ENCODE measurements at regions not wholly inside any gene's neighbourhood (a gene's known extent, or its start where the extent isn't known, plus 50 kb on each side); places are given as distances from the start of the nearest gene placed in this dataset.
"Not testable (repeated sequence)": the region's sequence is repeated elsewhere in the genome, so short reads cannot be mapped to it uniquely, and the experiment has no call there.

DNA sequence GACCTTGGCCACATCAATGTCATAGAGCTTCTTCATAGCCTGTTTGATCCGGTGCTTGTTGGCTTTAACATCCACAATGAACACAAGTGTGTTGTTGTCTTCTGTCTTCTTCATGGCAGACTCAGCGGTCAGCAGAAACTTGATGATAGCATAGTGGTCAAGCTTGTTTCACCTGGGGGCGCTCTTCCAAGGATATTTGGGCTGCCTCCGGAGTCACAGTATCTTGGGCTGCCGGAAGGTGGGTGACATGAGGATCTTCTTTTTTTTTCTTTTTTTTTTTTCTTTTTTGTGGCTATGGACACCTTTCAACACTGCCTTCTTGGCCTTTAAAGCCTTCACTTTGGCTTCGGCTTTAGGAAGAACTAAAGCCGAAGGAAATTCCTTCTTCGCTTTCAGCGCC lies 244.6 kb downstream of the GJA1 start:
- H3K4me3 Mint-ChIP-seq: no peak overlapping the region
- no peaks in the 10 kb centered on the region for H3K27me3 Mint-ChIP-seq
- H3K27ac Mint-ChIP-seq: no peak overlapping the region
- H3K36me3 Mint-ChIP-seq: peaks cover 4% of the 10 kb centered on the region
- no peak for DNase-seq (ENCODE audit: low spot score)
- peaks cover 16% of the 10 kb centered on the region for H3K9me3 Mint-ChIP-seq
- no peak for ATAC-seq
- no peaks in the 10 kb centered on the region for H3K4me1 Mint-ChIP-seq (ENCODE audit: low read depth in 2 of 2)

DNA sequence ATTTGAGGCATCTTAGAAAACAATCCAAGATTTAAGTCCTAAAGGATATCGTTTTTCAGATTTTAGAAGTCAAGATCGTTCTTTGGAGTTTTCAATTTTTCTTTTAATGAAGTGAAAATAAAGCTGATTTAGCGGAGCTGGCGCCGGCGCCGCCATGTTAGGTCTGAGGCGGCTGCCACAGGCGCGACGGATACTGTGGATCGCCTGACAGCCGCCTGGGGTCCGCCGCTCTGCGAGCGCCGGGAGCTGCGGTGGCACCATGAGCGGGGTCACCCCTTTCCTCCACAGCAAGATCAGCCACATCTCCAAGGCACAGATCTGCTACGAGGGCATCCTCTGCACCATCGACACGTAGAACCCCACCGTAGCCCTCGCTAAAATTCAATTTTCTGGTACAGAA lies 247.2 kb downstream of the GJA1 start:
- H3K27ac Mint-ChIP-seq: no peak overlapping the region
- no peaks in the 10 kb centered on the region for H3K27me3 Mint-ChIP-seq
- ATAC-seq (no peak), DNase-seq (ENCODE audit: low spot score) (no peak)
- H3K4me3 Mint-ChIP-seq: no peak overlapping the region
- peaks cover 4% of the 10 kb centered on the region for H3K36me3 Mint-ChIP-seq
- no peaks in the 10 kb centered on the region for H3K4me1 Mint-ChIP-seq (ENCODE audit: low read depth in 2 of 2)
- H3K9me3 Mint-ChIP-seq: peaks cover 16% of the 10 kb centered on the region

DNA sequence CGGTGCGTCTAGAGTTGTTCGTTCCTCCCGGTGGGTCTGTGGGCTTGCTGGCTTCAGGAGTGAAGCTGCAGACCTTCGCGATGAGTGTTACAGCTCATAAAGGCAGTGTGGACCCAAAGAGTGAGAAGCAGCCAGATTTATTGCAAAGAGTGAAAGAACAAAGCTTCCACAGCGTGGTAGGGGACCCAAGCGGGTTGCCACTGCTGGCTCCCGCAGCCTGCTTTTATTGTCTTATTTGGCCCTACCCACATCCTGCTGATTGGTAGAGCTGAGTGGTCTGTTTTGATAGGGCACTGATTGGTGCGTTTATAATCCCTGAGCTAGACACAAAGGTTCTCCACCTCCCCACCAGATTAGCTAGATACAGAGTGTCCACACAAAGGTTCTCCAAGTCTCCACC lies 250.4 kb downstream of the GJA1 start:
- H3K9me3 Mint-ChIP-seq: peaks cover 20% of the 10 kb centered on the region
- not testable (repeated sequence) for DNase-seq (ENCODE audit: low spot score); H3K27ac Mint-ChIP-seq; ATAC-seq; H3K27me3 Mint-ChIP-seq; H3K4me1 Mint-ChIP-seq (ENCODE audit: low read depth in 2 of 2); H3K4me3 Mint-ChIP-seq; H3K36me3 Mint-ChIP-seq

DNA sequence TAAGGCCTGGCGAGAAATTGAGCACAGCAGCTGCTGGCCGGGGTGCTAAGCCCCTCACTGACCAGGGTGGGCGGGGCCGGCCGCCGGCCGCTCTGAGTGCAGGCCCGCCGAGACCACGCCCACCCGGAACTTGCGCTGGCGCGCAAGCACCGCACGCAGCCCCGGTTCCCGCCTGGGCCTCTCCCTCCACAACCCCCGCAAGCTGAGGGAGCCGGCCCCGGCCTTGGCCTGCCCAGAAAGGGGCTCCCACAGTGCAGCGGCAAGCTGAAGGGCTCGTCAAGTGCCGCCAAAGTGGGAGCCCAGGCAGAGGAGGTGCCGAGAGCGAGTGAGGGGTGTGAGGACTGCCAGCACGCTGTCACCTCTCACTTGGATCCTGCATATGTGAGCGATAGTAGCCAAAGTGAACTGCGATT lies 251.2 kb downstream of the GJA1 start:
- ATAC-seq (peak in 1 of 2 donors; percentile 62), DNase-seq (ENCODE audit: low spot score) (no peak)
- no peaks in the 10 kb centered on the region for H3K4me1 Mint-ChIP-seq (ENCODE audit: low read depth in 2 of 2)
- H3K9me3 Mint-ChIP-seq: peaks cover 16% of the 10 kb centered on the region
- no peak overlapping the region for H3K4me3 Mint-ChIP-seq
- peaks cover 4% of the 10 kb centered on the region for H3K36me3 Mint-ChIP-seq
- H3K27me3 Mint-ChIP-seq: no peaks in the 10 kb centered on the region
- no peak overlapping the region for H3K27ac Mint-ChIP-seq

GRCh38 chr6:121688974-121689373 lies 253.5 kb downstream of the GJA1 start:
- ATAC-seq: no peak
- no peaks in the 10 kb centered on the region for H3K27me3 Mint-ChIP-seq
- H3K27ac Mint-ChIP-seq: no peak overlapping the region
- H3K4me3 Mint-ChIP-seq: no peak overlapping the region
- H3K4me1 Mint-ChIP-seq (ENCODE audit: low read depth in 2 of 2): no peaks in the 10 kb centered on the region
- no peaks in the 10 kb centered on the region for H3K36me3 Mint-ChIP-seq
- no peak for DNase-seq (ENCODE audit: low spot score)
- H3K9me3 Mint-ChIP-seq: peaks cover 7% of the 10 kb centered on the region

DNA sequence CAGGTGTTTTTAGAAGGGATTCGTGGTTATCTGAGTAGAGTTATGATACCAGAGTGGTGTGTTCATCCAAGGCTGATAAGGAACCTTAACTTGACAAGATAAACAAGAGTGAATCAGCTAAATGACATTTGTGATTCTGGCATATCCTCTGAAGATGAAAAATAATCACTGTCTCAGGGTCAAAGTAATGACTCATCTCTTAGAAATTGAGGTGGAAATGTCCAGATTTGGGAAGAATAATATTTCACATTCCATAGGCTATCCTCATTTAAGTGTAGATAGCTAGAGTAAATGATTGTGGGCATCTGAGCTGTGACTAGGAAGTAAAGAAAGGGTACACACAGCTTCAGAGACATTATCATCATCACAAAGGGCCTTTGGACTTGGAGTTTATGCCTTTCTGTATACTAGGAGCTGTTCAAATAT lies 255.7 kb downstream of the GJA1 start:
- Mint-ChIP-seq H3K27ac (no peak overlapping the region), H3K9me3 (peaks cover 7% of the 10 kb centered on the region), H3K4me3 (no peak overlapping the region), H3K36me3 (no peaks in the 10 kb centered on the region), H3K4me1 (ENCODE audit: low read depth in 2 of 2) (no peaks in the 10 kb centered on the region), H3K27me3 (no peaks in the 10 kb centered on the region)
- ATAC-seq: no peak
- DNase-seq (ENCODE audit: low spot score): no peak

DNA sequence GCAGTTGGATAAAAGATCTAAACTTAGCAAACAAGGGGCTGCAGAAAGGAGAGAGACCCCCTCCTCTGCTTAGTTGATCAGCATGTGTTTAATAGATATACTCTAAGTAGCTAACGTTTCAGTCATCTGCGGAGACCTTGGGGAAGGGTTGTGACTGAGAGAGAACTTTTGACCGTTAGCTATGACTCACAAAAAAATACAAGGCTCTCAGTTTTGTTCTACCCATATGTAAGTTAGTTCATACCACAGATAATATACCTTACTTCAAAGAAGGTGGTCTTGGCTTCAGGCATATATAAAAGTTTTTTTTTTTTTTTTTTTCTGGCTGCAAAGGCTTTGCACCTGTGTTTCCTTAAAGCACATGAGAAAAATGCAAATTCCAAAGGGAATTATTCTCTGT lies 258.9 kb downstream of the GJA1 start:
- no peak overlapping the region for H3K27ac Mint-ChIP-seq
- H3K9me3 Mint-ChIP-seq: peaks cover 10% of the 10 kb centered on the region
- ATAC-seq: no peak
- DNase-seq (ENCODE audit: low spot score): no peak
- no peak overlapping the region for H3K4me3 Mint-ChIP-seq
- H3K4me1 Mint-ChIP-seq (ENCODE audit: low read depth in 2 of 2): no peaks in the 10 kb centered on the region
- no peaks in the 10 kb centered on the region for H3K36me3 Mint-ChIP-seq
- no peaks in the 10 kb centered on the region for H3K27me3 Mint-ChIP-seq

GRCh38 chr6:121694801-121695251 lies 259.4 kb downstream of the GJA1 start:
- H3K9me3 Mint-ChIP-seq: peaks cover 10% of the 10 kb centered on the region
- no peaks in the 10 kb centered on the region for H3K36me3 Mint-ChIP-seq
- no peak overlapping the region for H3K4me3 Mint-ChIP-seq
- no peak overlapping the region for H3K27ac Mint-ChIP-seq
- no peaks in the 10 kb centered on the region for H3K27me3 Mint-ChIP-seq
- H3K4me1 Mint-ChIP-seq (ENCODE audit: low read depth in 2 of 2): no peaks in the 10 kb centered on the region
- no peak for ATAC-seq
- DNase-seq (ENCODE audit: low spot score): no peak

DNA sequence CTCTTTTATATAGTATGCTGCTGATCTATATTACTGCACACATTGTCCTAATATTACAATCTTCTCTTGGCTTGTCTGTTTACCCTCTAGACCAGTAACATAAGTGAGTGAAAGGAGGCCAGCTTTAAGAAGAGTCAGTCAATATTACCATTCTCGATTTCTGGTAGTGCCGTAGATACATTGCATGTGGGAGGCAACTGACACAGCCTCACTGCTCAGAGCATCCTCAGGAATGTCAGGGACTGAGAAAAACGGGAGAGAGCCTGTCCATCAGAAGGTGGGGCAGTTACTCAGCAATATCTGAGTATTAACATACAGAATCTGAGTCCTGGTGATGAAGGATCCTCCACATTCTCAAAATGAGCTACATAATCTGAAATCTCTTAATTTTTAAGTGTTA lies 259.9 kb downstream of the GJA1 start:
- Mint-ChIP-seq H3K27ac (no peak overlapping the region), H3K4me3 (no peak overlapping the region), H3K9me3 (peaks cover 9% of the 10 kb centered on the region), H3K36me3 (no peaks in the 10 kb centered on the region), H3K27me3 (no peaks in the 10 kb centered on the region), H3K4me1 (ENCODE audit: low read depth in 2 of 2) (no peaks in the 10 kb centered on the region)
- no peak for DNase-seq (ENCODE audit: low spot score)
- no peak for ATAC-seq

DNA sequence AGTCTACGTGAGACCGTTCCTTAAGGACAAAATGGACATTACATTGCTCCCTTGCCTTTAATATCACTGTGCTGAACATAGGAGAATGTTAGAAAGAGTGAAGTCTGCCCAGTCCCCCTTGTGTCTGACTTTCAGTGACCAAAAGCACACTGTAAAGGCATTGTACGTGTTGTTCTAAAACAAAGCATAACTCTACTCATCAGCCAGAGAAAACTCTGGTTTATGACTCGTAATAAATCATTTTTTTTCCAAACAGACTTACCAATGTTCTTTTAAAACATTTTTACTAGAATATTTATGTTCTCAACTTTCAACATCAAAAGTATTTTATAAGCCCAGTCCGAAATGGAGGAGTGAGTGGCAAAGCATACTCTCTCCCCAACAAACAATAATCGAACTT lies 262.5 kb downstream of the GJA1 start:
- no peak for DNase-seq (ENCODE audit: low spot score)
- ATAC-seq: no peak
- Mint-ChIP-seq H3K4me3 (no peak overlapping the region), H3K27me3 (no peaks in the 10 kb centered on the region), H3K9me3 (peaks cover 10% of the 10 kb centered on the region), H3K4me1 (ENCODE audit: low read depth in 2 of 2) (no peaks in the 10 kb centered on the region), H3K36me3 (no peaks in the 10 kb centered on the region), H3K27ac (no peak overlapping the region)

- H3K27me3 Mint-ChIP-seq: no peaks in the 10 kb centered on the region
- no peak overlapping the region for H3K4me3 Mint-ChIP-seq
- no peaks in the 10 kb centered on the region for H3K36me3 Mint-ChIP-seq
- no peak overlapping the region for H3K27ac Mint-ChIP-seq
- H3K4me1 Mint-ChIP-seq (ENCODE audit: low read depth in 2 of 2): no peaks in the 10 kb centered on the region
- peaks cover 7% of the 10 kb centered on the region for H3K9me3 Mint-ChIP-seq
- DNase-seq (ENCODE audit: low spot score) (no peak), ATAC-seq (no peak)
Observed at GRCh38 chr6:121698617-121699016, 263.2 kb downstream of the GJA1 start.

DNA sequence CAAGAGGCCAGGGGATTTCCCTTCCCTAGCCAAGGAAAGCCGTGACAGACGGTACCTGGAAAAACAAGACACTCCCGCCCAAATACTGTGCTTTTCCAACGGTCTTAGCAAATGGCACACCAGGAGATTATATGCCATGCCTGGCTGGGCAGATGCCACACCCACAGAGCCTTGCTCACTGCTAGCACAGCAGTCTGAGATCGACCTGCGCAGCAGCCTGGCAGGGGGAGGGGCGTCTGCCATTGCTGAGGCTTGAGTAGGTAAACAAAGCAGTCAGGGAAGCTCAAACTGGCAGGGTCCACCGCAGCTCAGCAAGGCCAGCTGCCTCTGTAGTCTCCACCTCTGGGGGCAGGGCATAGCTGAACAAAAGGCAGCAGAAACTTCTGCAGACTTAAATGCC lies 267.7 kb downstream of the GJA1 start:
- not testable (repeated sequence) for H3K27me3 Mint-ChIP-seq; H3K4me1 Mint-ChIP-seq (ENCODE audit: low read depth in 2 of 2); ATAC-seq; H3K36me3 Mint-ChIP-seq; DNase-seq (ENCODE audit: low spot score); H3K4me3 Mint-ChIP-seq; H3K27ac Mint-ChIP-seq
- H3K9me3 Mint-ChIP-seq: peaks cover 27% of the 10 kb centered on the region

DNA sequence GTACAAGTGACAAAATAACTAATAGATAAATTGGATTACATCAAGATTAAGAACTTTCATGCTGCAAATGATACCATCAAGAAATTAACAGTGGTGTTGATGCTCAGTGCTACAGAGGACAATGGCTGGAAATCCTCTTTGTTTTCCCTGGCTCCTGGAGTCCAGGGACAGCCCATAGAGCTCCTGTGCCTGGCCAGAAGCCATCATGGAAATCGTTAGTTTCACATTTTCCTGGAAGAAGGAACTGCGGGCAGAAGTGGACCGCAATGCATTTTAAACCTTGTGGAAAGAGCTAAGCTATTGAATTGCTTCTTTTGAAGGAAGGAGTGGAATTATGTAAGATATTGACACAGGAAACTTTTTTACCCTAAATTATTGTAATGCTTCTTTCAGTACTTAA lies 276.0 kb downstream of the GJA1 start:
- Mint-ChIP-seq H3K9me3 (peaks cover 8% of the 10 kb centered on the region), H3K36me3 (no peaks in the 10 kb centered on the region), H3K27me3 (no peaks in the 10 kb centered on the region), H3K4me3 (no peak overlapping the region), H3K4me1 (ENCODE audit: low read depth in 2 of 2) (no peaks in the 10 kb centered on the region), H3K27ac (no peak overlapping the region)
- DNase-seq (ENCODE audit: low spot score) (no peak), ATAC-seq (no peak)

- no peak for ATAC-seq
- DNase-seq (ENCODE audit: low spot score): no peak
- Mint-ChIP-seq H3K27me3 (no peaks in the 10 kb centered on the region), H3K4me1 (ENCODE audit: low read depth in 2 of 2) (no peaks in the 10 kb centered on the region), H3K36me3 (no peaks in the 10 kb centered on the region), H3K4me3 (no peak overlapping the region), H3K27ac (no peak overlapping the region), H3K9me3 (peaks cover 14% of the 10 kb centered on the region)
Observed at GRCh38 chr6:121717686-121718085, 282.2 kb downstream of the GJA1 start.

DNA sequence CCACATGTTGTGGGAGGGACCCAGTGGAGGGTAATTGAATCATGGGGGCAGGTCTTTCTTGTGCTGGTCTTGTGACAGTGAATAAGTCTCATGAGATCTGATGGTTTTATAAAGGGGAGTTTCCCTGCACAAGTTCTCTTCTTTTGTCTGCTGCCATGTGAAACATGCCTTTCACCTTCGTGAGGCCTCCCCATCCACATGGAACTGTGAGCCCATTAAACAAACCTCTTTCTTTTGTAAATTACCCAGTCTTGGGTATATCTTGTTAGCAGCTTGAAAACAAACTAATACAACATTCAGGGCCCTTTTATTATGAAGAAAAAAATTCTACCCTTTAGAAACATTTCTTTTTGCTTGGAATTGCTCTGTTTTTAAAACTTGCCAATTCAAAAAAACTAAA lies 285.4 kb downstream of the GJA1 start:
- H3K9me3 Mint-ChIP-seq: peaks cover 14% of the 10 kb centered on the region
- not testable (repeated sequence) for H3K4me1 Mint-ChIP-seq (ENCODE audit: low read depth in 2 of 2); H3K27me3 Mint-ChIP-seq; H3K27ac Mint-ChIP-seq; DNase-seq (ENCODE audit: low spot score); H3K36me3 Mint-ChIP-seq; H3K4me3 Mint-ChIP-seq; ATAC-seq

Data from natural killer cell treated with Interleukin-12 subunit alpha and Interleukin-12 subunit beta and Interleukin-15 and Interleukin-18, amount 100 ng/mL, for 72 hours (primary cell).